Stimulated activated CD8-positive, alpha-beta memory T cell treated with anti-CD3 and anti-CD28 coated beads, Interleukin-12 subunit alpha, Interleukin-12 subunit beta, amount 100 ng/mL, for 24 hours (primary cell): ENCODE measurements at regions not wholly inside any gene's neighbourhood (a gene's known extent, or its start where the extent isn't known, plus 50 kb on each side); places are given as distances from the start of the nearest gene placed in this dataset.
"Not testable (repeated sequence)": the region's sequence is repeated elsewhere in the genome, so short reads cannot be mapped to it uniquely, and the experiment has no call there.

ENCODE experiments used
- DNase-seq: peaks from one replicate; pipeline ENCODE4 v3.0.0-alpha.2; 2020; ENCODE audit errors: extremely low read depth

DNA sequence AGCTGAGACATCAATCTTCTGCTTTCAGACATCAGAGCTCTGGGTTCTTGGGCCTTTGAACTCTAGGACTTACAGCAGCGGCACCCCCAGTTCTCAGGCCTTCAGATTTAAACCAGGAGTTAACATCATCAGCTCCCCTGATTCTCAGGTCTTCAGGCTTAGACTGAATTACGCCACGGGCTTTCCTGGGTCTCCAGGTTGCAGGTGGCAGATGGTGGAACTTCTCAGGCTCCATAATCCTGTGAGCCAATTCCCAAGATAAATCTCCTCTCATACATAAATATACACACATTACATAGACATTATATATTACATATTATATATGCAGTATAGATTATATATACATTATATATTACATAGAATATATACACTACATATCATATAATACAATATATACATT is 408.9 kb upstream of the AUTS2 start:
- DNase-seq = no peak

DNA sequence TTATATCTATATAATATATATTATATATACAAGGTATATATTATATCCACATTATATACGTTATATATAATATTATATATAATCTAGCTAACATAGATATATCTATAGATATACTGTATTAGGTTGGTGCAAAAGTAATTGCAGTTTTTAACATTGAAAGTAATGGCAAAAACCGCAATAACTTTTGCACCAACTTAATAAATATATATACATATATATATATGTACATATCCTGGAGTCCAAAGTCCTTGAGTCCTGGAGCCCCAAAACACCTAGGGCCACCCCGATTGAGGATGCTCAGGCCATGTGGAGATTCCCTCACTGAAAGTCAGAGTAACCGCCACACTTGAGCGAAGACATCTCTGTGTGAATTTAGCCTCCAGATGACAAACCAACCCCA is 408.2 kb upstream of the AUTS2 start:
- DNase-seq = no peak

DNA sequence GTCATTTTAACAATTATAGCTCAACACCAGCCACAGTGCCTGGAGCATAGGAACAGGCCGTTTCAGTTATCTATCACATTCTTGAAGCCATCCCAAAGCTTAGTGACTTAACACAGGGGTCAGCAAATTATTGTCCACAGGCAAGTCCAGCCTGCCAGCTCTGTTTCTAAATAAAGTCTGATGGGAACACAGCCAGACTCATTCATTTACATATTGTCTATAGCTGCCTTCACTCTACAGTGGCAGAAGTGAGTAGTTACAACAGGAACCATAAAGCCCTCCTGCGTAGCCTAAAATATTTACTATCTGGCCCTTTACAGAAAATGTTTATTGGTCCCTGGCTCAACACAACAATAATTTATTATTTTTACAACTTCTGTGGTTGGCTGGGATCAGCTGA is 407.5 kb upstream of the AUTS2 start:
- no peak for DNase-seq

DNA sequence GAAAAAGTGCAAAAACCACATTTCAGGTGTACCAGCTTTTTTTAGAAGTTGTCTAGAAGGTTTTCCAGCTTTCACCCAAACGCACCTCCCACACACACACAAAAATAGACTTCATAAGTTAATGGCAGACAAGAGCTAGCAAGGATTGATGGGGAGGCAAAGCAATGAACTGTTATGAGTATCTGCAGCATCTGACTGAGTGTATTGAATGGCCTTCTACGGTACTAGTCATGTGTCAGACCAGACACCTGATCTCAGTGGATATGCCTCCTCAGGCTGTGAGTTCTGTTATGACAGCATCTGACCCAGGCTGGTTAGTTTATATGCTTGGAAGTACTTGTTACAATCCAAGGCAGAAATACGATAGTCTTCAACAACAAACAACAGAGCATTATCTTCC is 406.1 kb upstream of the AUTS2 start:
- no peak for DNase-seq

DNA sequence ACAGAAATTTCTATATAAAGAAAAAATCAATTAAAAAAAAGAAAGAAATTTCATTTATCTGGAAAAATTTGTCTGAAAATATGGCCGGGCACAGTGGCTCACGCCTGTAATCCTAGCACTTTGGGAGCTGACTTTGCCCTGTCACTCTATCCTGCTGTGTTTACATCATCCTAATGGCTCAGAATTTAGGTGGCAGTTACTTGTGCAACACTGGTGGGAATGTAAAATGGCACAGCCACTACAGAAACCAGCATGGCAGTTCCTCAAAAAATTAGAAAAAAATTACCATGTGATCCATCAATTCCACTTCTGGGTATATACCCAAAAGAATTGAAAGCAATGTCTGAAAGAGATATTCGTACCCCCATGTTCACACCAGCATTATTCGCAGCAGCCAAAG is 405.2 kb upstream of the AUTS2 start:
- DNase-seq = no peak

DNA sequence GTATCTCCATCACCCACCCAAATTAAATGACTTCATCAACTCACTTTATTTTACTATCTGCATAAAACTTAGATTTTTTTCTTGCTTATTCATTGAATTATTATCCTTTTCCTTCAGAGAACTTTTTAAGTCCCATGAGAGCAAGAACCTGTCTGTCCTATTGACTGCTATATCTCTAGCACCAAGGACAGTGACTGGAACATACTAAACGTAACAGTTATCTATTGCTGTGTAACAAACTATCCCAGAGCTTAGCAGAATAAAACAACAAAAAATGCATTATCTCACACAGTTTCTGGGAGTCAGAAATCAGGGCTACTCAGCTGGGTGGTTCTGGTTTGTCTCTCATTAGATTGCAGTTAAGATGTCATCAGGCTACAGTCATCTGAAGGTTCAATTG is 401.7 kb upstream of the AUTS2 start:
- DNase-seq = no peak

DNA sequence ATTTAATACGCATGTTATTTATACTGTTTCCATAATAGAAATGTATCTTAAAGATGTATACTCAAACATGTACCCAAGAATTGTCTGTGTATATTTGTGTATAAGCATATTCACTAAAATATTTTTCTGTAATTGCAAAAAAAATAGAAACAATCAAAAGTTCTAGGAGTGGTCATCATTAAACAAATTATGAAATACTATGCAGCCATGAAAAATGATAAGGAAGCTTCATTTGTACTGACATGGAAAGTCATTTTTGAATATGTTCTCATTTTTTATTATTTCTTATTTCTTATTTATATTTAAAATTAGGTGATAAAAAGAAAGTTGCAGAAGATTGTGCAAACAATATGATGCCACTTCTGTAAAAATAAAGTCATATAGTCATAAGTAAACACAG is 400.0 kb upstream of the AUTS2 start:
- no peak for DNase-seq

DNA sequence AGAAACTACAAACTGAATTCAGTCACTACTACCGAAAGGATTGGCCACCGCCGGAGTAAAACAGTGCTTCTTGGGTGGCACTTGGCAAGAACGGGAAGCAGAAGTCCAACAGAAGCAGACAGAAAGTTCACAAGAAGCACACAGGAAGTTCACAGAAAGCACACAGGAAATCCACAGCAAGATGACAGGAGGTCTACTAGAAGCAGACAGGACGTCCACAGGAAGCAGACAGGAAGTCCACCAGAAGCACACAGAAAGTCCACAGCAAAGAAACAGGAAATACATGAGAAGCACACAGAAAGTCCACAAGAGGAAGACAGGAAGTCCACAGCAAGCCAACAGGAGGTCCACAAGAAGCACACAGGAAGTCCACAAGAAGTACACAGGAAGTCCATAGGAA is 399.2 kb upstream of the AUTS2 start:
- DNase-seq = no peak

DNA sequence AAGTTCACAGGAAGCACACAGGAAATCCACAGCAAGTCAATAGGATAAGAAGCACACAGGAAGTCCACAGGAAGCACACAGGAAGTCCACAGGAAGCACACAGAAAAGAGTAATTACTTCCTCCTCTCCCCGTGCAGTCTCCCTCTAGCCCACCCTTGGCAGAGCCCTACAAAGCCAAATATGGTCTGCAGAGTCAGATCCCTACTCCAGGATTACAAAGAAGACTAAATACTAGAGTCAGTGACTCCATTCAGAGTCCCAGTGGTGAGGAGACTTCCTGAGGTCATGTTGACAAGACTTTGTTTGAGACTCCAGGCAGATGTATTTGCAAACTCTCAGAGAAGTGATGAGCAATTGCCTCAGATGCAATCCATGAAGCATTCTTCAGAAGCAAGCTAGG is 398.6 kb upstream of the AUTS2 start:
- DNase-seq = no peak

DNA sequence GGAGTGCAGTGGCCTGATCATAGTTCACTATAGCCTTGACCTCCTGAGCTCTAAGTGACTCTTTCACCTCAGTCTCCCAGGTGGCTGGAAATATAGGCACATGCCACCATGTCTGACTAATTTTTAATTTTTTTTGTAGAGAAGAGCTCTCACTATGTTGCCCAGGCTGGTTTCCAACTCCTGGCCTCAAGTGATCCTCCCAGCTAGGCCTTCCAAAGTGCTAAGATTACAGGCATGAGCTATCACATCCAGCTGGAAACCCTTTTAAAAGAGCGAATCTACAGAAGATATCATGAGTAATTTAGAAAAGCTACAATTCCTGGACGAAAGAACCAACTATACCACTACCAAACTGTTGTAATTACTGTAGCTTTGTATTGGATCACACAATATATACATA is 394.4 kb upstream of the AUTS2 start:
- DNase-seq = no peak

DNA sequence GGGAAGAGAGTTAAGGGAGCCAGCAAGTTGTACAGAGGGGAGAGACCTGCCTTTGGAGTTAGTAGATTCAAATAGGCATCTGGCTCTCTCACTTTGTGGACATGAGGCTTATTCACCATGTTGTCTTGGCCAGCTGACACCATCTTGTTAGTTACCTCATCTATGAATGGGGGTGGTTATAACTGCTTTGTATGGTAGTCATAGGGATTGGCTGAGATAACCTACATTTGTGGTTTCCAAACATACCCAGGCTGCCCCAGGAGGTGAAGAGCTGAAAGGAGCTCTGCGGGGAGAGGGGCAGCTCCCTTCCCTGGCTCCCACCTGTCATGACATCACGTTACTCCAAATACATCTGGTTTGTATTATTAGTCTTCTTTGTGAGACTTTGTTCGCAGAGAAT is 393.3 kb upstream of the AUTS2 start:
- DNase-seq = no peak

DNA sequence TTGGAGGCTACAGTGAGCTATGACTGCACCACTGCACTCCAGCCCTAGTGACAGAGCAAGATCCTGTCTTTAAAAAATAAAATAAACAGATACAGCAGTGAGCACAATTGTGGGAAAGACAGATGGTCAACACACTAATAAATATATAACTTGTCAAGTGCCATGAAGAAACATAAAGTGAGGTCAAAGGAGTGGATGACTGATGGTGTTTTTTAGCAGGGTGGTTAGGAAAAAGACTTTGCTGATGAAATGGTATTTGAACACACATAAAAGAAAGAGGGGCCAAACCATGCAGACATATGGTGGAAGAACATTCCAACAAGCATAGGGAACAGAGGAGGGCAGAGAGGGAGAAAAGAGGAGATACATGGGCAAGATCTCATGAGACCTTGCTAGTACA is 392.7 kb upstream of the AUTS2 start:
- DNase-seq = no peak

DNA sequence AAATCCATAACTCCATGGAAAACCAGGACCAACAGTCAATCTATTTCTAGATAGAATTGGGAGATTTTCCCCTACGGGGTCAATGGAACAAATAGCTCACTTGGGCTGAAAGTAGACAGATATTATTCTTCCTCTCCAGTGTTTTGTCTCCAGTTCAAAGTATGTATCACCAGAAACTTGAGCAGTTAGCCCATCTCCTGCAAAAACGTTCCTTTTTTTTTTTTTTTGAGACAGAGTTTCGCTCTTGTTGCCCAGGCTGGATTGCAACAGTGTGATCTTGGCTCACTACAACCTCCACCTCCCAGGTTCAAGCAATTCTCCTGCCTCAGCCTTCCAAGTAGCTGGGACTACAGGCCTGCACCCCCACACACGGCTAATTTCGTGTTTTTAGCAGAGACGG is 390.0 kb upstream of the AUTS2 start:
- no peak for DNase-seq

DNA sequence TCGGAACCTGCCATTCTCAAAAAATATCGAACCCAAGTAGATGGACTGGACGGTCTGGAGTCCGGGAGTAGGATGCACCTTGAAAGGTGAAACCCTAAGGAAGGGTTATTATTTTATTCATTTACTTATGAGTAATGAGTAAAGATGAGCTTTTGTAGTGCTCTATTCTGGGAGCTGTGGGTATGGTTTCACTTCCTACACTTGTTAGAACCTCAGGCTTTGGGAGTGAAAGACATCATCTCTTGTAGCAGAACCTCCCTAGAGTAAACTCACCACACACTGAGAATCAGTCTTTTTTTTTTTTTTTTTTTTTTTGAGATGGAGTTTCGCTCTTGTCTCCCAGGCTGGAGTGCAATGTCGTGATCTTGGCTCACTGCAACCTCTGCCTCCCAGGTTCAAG is 389.4 kb upstream of the AUTS2 start:
- DNase-seq = no peak

DNA sequence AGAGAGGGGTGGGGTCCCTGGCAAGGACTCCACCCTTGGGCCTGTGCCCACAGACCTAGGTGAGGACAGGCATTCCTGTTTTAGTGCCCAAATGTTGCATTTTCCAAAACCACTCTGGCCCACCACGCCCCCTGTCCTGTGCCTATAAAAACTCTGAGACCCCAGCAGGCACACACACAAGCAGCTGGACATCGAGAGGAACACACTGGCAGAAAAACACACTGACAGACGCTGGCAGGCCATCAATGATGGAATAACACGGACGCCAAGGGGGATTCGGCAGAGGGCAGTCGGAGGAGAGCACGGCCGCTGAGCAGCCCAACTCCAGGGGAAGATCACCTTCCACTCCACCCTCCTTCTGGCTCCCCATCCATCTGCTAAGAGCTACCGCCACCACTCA is 386.9 kb upstream of the AUTS2 start:
- no peak for DNase-seq

DNA sequence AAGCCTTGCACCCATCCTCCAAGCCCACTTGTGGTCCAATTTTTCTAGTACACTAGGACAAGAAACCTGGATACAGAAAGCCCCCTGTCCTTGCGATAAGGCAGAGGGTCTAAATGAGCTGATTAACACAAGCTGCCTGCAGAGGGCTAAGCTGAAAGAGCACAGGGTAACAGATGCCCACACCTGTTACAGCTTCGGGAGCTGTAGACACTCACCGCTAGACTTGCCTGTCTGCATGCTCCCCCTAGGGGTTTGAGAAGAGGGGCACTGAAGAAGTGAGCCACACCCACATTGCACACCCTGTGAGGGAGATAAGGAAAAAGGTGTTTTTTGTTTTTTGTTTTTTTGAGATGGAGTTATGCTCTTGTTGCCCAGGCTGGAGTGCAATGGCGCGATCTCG is 386.5 kb upstream of the AUTS2 start:
- DNase-seq = no peak

DNA sequence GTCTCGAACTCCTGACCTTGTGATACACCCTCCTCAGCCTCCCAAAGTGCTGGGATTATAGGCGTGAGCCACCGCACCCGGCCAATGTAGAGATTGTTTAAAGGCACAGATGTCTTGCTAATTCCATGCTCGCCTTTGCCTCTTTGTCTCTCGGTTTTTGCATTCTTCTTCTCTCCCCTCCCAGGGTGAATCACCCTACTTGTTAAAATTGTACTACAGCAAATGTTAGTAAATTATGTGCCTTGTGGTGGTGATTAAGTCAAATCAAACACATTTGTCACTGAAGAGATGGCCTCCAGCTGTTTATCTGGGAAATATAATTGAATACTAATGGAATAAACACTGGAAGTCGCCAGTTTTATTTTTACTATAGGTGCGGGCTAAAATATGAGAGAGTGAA is 384.4 kb upstream of the AUTS2 start:
- DNase-seq = no peak

DNA sequence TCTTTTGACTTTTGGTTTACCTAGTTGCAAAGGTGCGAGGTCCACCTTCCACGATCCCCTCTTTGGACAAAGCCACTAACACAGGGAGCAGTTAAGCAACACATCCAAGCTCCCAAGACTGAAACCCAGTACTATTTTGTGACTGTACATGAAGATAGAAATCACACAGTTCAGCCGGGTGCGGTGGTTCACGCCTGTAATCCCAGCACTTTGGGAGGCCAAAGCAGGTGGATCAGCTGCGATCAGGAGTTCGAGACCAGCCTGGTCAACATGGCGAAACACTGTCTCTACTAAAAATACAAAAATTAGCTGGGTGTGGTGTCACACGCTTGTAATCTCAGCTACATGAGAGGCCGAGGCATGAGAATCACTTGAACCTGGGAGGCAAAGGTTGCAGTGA is 382.8 kb upstream of the AUTS2 start:
- DNase-seq = not testable (repeated sequence)

DNA sequence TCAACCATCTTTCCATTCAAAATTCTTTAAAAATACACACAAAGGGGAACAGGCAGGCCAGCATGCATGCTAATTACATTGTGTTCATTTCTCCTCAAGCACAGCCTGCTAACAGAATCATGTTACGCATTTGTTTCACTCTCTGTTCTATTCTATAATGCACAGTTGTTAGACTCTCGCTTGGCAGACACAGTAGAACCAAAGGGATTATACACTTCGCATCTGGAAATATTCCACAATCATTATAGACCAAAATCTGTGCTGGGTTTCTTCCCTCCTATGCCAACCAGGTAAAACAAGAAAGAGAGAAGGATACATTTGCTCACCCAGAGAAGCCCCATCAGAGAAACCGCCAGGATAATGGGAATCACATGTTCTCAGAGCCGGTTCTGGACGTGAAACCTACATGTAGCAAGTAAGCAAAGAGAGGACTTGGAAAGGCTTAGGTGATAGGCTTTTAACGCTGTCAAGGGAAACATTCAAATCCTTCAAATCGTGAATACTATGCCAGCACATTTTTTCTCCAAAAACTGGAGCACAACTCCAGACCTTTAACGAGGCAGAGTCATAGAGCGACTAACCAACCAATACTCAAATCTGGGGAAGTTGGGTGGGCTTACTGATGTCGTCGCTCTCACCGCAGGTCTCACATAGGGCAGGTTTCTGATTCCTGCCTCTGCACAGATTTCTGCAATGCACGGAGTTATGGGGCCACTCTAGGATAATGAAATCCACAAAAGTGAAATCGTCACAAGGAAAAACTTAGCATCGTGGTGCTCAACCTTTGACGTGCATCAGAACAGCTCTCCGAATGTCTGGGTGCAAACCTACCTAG is 380.5 kb upstream of the AUTS2 start:
- DNase-seq = no peak

DNA sequence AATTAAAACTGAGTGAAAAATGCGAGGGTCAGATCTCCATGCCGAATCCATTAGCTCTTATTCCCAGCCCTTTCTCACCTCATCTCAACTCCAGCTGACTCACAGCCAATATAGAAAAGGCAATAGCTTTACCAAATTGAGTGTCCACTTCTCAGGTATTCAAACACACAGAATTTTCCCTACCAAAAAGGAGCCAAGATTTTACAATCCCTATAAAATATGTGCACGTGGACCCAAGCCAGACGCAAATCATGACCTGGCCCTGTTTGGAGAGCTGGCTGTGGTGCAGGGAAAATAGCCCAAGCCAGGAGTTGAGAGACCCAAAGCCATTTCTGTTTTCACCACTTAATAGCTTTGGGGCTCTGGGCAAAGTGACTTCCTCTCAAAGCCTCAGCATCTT is 379.7 kb upstream of the AUTS2 start:
- no peak for DNase-seq

DNA sequence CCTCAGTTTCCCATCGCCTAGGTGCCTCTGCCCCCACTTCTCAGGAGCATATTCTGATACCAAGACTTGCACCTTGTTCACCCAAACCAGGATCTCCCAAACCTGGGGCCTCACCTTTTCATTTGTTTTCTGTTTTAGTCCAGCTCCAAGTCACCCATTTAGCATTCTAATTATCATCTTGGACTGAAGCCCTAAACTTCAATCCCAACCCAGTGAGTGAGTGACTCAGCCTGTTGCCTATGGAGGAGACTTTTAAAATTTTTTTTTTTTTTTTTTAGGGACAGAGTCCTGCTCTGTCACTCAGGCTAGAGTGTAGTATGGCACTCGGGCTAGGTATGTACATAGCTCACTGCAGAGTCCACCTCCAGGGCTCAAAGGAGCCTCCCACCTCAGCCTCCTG is 378.9 kb upstream of the AUTS2 start:
- DNase-seq = no peak

DNA sequence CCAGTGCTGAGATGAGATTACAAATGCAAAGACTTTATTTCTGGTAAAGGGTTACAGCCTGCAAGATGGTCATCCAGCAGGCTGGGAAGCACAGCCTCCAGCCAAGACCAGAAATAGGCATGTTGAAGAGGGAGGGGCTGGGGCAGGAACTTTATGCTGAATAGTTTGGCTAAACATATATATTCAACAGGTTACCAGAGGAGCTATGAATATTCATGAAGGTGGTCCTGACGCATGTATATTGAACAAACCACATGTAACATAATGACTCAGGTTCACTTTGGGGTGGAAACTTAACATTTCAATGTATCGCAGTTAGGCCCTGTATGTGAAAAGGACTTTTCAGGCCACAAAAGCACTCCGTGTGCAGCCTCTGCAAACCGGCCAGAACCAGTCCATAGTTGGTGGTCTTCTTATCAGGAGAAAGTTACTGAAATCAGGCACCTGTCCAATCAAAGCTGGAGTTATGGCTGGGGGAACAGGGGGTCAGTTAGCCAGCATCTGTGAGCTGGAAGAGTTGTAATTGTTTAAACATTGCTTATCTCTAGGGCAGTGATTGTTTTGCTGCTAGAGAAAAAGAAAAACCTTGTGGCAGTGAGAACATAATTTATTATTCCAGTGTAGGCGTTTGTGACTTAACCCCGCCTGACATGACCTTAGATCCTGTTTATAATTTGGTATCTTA is 372.9 kb upstream of the AUTS2 start:
- no peak for DNase-seq

DNA sequence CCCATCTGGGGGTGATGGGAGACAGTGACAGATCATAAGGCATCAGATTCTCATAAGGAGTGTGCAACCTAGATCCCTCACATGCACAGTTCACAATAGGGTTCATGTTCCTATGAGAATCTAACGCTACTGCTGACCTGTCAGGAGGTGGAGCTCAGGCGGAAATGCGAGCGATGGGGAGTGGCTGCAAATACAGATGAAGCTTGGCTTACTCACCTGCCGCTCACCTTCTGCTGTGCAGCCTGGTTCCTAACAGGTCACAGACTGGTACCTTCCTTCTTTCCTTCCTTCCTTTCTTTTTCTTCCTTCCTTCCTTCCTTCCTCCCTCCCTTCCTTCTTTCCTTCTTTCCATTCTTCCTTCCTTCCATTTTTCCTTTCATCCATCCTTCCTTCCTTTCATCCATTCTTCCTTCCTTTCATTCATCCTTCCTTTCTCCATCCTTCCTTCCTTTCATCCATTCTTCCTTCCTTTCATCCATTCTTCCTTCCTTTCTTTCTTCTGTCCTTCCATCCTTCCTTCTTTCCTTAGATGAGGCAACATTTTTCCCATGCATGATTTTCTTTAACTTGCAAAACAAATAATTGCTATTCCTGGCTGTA is 370.0 kb upstream of the AUTS2 start:
- no peak for DNase-seq
